ENCODE measurements at regions not wholly inside any gene's neighbourhood (a gene's known extent, or its start where the extent isn't known, plus 50 kb on each side); places are given as distances from the start of the nearest gene placed in this dataset.

- no peak for DNase-seq (ENCODE audit: low spot score)
These were observed 459.8 kb downstream of the PABPC4L start for GRCh38 chr4:133741766-133742165.

- no peak for DNase-seq (ENCODE audit: low spot score)
These were observed 481.6 kb downstream of the PABPC4L start for GRCh38 chr4:133720001-133720400.

GRCh38 chr4:133719098-133719497, 482.5 kb downstream of the PABPC4L start:
- no peak for DNase-seq (ENCODE audit: low spot score)

GRCh38 chr4:133714211-133714610, 487.4 kb downstream of the PABPC4L start:
- DNase-seq (ENCODE audit: low spot score) = no peak

- DNase-seq (ENCODE audit: low spot score) = no peak
These were observed 488.2 kb downstream of the PABPC4L start for GRCh38 chr4:133713340-133713739.

- no peak for DNase-seq (ENCODE audit: low spot score)
These were observed 489.8 kb downstream of the PABPC4L start for GRCh38 chr4:133711817-133712216.

GRCh38 chr4:133694416-133694815, 507.2 kb downstream of the PABPC4L start:
- no peak for DNase-seq (ENCODE audit: low spot score)

GRCh38 chr4:133683967-133684366, 517.6 kb downstream of the PABPC4L start:
- DNase-seq (ENCODE audit: low spot score) = no peak

- no peak for DNase-seq (ENCODE audit: low spot score)
These were observed 519.2 kb downstream of the PCDH10 start for GRCh38 chr4:133668061-133668851.

GRCh38 chr4:133647206-133647605, 498.1 kb downstream of the PCDH10 start:
- no peak for DNase-seq (ENCODE audit: low spot score)

- DNase-seq (ENCODE audit: low spot score) = no peak
These were observed 492.1 kb downstream of the PCDH10 start for GRCh38 chr4:133641191-133641590.

GRCh38 chr4:133638751-133639150, 489.7 kb downstream of the PCDH10 start:
- DNase-seq (ENCODE audit: low spot score) = no peak

GRCh38 chr4:133637161-133637560, 488.1 kb downstream of the PCDH10 start:
- DNase-seq (ENCODE audit: low spot score) = no peak

GRCh38 chr4:133624744-133625143, 475.6 kb downstream of the PCDH10 start:
- DNase-seq (ENCODE audit: low spot score) = no peak

- DNase-seq (ENCODE audit: low spot score) = no peak
These were observed 474.8 kb downstream of the PCDH10 start for GRCh38 chr4:133623847-133624246.

GRCh38 chr4:133621628-133622027, 472.5 kb downstream of the PCDH10 start:
- DNase-seq (ENCODE audit: low spot score) = no peak

- DNase-seq (ENCODE audit: low spot score) = no peak
These were observed 471.5 kb downstream of the PCDH10 start for GRCh38 chr4:133620555-133620954.

GRCh38 chr4:133618963-133619362, 469.9 kb downstream of the PCDH10 start:
- DNase-seq (ENCODE audit: low spot score) = no peak

GRCh38 chr4:133600008-133600407, 450.9 kb downstream of the PCDH10 start:
- no peak for DNase-seq (ENCODE audit: low spot score)

- no peak for DNase-seq (ENCODE audit: low spot score)
These were observed 449.7 kb downstream of the PCDH10 start for GRCh38 chr4:133598779-133599178.

GRCh38 chr4:133597251-133597650, 448.2 kb downstream of the PCDH10 start:
- no peak for DNase-seq (ENCODE audit: low spot score)

GRCh38 chr4:133596459-133596858, 447.4 kb downstream of the PCDH10 start:
- DNase-seq (ENCODE audit: low spot score) = no peak

GRCh38 chr4:133594390-133595207, 445.5 kb downstream of the PCDH10 start:
- no peak for DNase-seq (ENCODE audit: low spot score)

Data from HuH-7.5 (cell line).